BE2C (cell line): ENCODE measurements at regions not wholly inside any gene's neighbourhood (a gene's known extent, or its start where the extent isn't known, plus 50 kb on each side); places are given as distances from the start of the nearest gene placed in this dataset.
"Not testable (repeated sequence)": the region's sequence is repeated elsewhere in the genome, so short reads cannot be mapped to it uniquely, and the experiment has no call there.

ENCODE experiments used
- DNase-seq: peaks from one replicate; pipeline ENCODE4 v3.0.0-alpha.2; 2020
- H3K27me3 ChIP-seq: fragments of 250-450 bp; sonication (Bioruptor Pico); 2 replicates; pipeline ENCODE4 v1.5.1; 2020; ENCODE audit warnings: mild to moderate bottlenecking
- H3K36me3 ChIP-seq: fragments of 250-450 bp; sonication (Bioruptor Pico); 2 replicates; pipeline ENCODE4 v1.5.1; 2020; ENCODE audit warnings: mild to moderate bottlenecking
- H3K4me1 ChIP-seq: fragments of 250-450 bp; sonication (Bioruptor Pico); 2 replicates; pipeline ENCODE4 v1.5.1; 2020
- H3K4me3 ChIP-seq: 2 replicates; pipeline ENCODE4 v1.5.1; 2011; ENCODE audit warnings: low read depth, low read length
- H3K9me3 ChIP-seq: fragments of 250-450 bp; sonication (Bioruptor Pico); 2 replicates; pipeline ENCODE4 v1.5.1; 2020
- CTCF ChIP-seq: IDR thresholded peaks from 2 replicates; pipeline ENCODE4 v1.5.1; 2012; ENCODE audit warnings: mild to moderate bottlenecking, low read depth, low read length

GRCh38 chrX:114051667-114052315, 532.1 kb upstream of the HTR2C start:
- no peak overlapping the region for H3K4me3 ChIP-seq
- no peak for TF ChIP-seq CTCF
- no peaks in the 10 kb centered on the region for H3K36me3 ChIP-seq
- no peak for DNase-seq
- peaks cover 4% of the 10 kb centered on the region; the same call in 1 of the 2 replicates for H3K4me1 ChIP-seq
- no peaks in the 10 kb centered on the region for H3K27me3 ChIP-seq
- H3K9me3 ChIP-seq: no peaks in the 10 kb centered on the region

DNA sequence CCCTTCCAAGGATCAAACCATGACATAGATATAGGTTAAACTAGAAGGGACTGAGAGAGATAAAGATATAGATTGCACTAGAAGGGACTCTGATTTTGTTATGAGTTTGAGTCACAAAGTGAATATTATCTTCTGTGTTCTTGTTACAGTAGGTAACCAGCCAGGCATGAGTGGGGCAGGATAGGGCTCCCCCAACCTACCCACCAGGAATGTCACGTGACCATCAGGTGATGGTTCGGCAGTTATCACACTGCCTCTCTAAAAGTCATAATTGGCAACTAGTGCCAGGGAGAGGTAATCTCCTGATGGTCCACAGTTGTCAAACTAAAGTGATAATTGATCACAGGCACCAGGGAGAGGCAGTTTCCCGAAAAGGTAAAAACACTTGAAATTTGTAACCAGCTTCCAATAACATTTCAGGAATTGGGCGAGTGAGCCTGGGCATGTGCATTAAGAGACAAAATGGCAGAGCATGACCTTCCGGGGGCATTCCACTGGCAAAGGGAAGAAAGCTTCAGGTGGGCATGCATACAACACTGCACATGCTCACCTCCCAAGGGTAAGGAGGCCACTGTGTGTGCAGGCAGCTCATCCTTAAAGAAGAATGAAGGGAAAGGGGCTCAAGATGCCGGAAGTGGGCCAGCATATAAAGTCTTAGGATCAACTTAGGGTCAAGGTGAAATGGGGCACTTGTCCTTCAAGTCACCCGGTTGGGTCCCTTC, 533.6 kb upstream of the HTR2C start:
- Histone ChIP-seq H3K4me1 (peaks cover 4% of the 10 kb centered on the region; the same call in 1 of the 2 replicates), H3K27me3 (no peaks in the 10 kb centered on the region), H3K9me3 (no peaks in the 10 kb centered on the region), H3K36me3 (no peaks in the 10 kb centered on the region), H3K4me3 (no peak overlapping the region)
- no peak for TF ChIP-seq CTCF
- no peak for DNase-seq

DNA sequence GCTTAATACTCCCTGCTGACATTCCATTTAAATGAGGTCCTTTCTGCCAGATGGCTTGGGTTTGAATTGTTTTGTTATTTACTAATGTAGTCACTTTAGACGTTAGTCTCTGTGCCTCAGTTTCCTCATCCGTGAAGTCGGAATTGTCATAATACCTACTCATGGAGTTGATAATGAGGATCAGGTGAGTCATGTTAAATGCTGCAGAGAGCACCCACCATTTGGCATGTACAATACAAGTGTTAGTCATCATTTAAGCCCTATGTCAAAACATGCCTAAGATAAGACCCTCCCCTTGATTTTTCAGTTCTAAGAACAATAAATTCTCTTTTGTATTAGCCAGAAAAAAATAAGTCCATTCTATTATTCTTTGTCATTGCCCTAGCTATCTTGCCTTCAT, 534.8 kb upstream of the HTR2C start:
- TF ChIP-seq CTCF: no peak
- Histone ChIP-seq H3K9me3 (no peaks in the 10 kb centered on the region), H3K4me1 (peaks cover 4% of the 10 kb centered on the region; the same call in 1 of the 2 replicates), H3K4me3 (no peak overlapping the region), H3K27me3 (no peaks in the 10 kb centered on the region), H3K36me3 (no peaks in the 10 kb centered on the region)
- DNase-seq: no peak

- H3K9me3 ChIP-seq: no peaks in the 10 kb centered on the region
- DNase-seq: no peak
- TF ChIP-seq CTCF: no peak
- H3K4me1 ChIP-seq: no peaks in the 10 kb centered on the region
- H3K36me3 ChIP-seq: no peaks in the 10 kb centered on the region
- no peak overlapping the region for H3K4me3 ChIP-seq
- no peaks in the 10 kb centered on the region for H3K27me3 ChIP-seq
Measured at GRCh38 chrX:114047558-114047957, 536.3 kb upstream of the HTR2C start.

GRCh38 chrX:114046695-114047279, 537.1 kb upstream of the HTR2C start:
- no peak overlapping the region for H3K4me3 ChIP-seq
- TF ChIP-seq CTCF: no peak
- no peaks in the 10 kb centered on the region for H3K27me3 ChIP-seq

GRCh38 chrX:114041470-114041869, 542.4 kb upstream of the HTR2C start:
- not testable (repeated sequence) for H3K4me3 ChIP-seq, H3K4me1 ChIP-seq, H3K9me3 ChIP-seq, H3K36me3 ChIP-seq, H3K27me3 ChIP-seq, DNase-seq

More at GRCh38 chrX:114046695-114047279, 537.1 kb upstream of the HTR2C start:
- no peak for DNase-seq
- no peaks in the 10 kb centered on the region for H3K36me3 ChIP-seq
- no peaks in the 10 kb centered on the region for H3K4me1 ChIP-seq
- no peaks in the 10 kb centered on the region for H3K9me3 ChIP-seq

- not testable (repeated sequence) for H3K4me1 ChIP-seq, H3K4me3 ChIP-seq, H3K27me3 ChIP-seq, H3K36me3 ChIP-seq, DNase-seq, H3K9me3 ChIP-seq
Measured at GRCh38 chrX:114040661-114041269, 543.1 kb upstream of the HTR2C start.

GRCh38 chrX:114040111-114040510, 543.8 kb upstream of the HTR2C start:
- H3K27me3 ChIP-seq, DNase-seq, H3K9me3 ChIP-seq, H3K36me3 ChIP-seq, H3K4me1 ChIP-seq, H3K4me3 ChIP-seq: not testable (repeated sequence)
